ENCODE measurements at regions not wholly inside any gene's neighbourhood (a gene's known extent, or its start where the extent isn't known, plus 50 kb on each side); places are given as distances from the start of the nearest gene placed in this dataset.
A peak's percentile ranks its signal among the peaks of the same experiment; 100 is the strongest.

- TF ChIP-seq ZFX (IDR thresholded peaks at IDR 0.05; ENCODE audit: borderline replicate concordance) = no peak
- TF ChIP-seq, protein P1, sequence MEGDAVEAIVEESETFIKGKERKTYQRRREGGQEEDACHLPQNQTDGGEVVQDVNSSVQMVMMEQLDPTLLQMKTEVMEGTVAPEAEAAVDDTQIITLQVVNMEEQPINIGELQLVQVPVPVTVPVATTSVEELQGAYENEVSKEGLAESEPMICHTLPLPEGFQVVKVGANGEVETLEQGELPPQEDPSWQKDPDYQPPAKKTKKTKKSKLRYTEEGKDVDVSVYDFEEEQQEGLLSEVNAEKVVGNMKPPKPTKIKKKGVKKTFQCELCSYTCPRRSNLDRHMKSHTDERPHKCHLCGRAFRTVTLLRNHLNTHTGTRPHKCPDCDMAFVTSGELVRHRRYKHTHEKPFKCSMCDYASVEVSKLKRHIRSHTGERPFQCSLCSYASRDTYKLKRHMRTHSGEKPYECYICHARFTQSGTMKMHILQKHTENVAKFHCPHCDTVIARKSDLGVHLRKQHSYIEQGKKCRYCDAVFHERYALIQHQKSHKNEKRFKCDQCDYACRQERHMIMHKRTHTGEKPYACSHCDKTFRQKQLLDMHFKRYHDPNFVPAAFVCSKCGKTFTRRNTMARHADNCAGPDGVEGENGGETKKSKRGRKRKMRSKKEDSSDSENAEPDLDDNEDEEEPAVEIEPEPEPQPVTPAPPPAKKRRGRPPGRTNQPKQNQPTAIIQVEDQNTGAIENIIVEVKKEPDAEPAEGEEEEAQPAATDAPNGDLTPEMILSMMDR (IDR thresholded peaks at IDR 0.05) = no peak
Measured at GRCh38 chr10:126734015-126734414, 63.5 kb upstream of the C10orf90 start.

DNA sequence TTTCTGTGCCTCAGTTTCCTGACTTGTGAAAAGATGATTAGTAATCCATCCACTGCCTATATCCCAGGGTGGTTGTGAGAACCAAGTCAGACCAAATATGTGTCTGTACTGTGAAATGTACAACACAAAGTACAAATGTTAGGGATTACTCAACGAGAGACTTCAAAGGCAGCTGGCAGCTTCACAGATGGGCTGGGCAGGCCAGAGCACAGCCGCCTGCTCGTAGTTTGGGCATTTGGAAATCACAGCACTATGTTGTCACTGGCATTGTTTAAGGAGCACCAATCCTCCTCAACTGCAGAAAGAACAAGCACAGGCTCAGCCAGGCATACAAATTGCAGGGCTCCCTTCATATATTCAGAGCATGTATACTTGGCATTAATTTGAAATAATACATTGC is 64.5 kb upstream of the C10orf90 start:
- TF ChIP-seq ZFX (IDR thresholded peaks at IDR 0.05; ENCODE audit: borderline replicate concordance) = no peak
- TF ChIP-seq, protein P1 (IDR thresholded peaks at IDR 0.05) = no peak
- no peak overlapping the region for H3K27ac ChIP-seq

More at GRCh38 chr10:126734015-126734414, 63.5 kb upstream of the C10orf90 start:
- no peak overlapping the region for H3K27ac ChIP-seq

DNA sequence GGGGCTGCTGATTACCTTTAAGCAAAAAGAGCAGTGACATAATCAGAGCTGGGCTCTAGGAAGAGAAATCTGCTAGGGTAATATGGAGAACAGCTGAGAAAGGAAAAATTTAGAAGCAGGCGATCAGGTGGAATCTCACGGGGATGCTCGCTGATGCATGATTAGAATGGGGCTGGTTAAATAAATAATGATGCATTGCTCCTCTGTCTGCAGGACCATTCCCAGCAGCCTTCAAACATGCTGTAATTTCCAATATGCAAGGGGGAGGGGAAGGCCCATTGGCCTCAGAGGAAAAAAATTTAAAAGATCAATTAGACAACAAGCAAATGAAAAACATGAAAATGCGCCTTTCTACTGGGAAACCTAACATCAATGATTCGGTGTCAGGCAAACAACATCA is 65.6 kb upstream of the C10orf90 start:
- no peak for TF ChIP-seq ZFX (IDR thresholded peaks at IDR 0.05; ENCODE audit: borderline replicate concordance)
- TF ChIP-seq, protein P1 (IDR thresholded peaks at IDR 0.05) = no peak

GRCh38 chr10:126736727-126737126 is 66.2 kb upstream of the C10orf90 start:
- H3K27ac ChIP-seq = no peak overlapping the region
- TF ChIP-seq ZFX (IDR thresholded peaks at IDR 0.05; ENCODE audit: borderline replicate concordance) = no peak
- TF ChIP-seq, protein P1 (IDR thresholded peaks at IDR 0.05) = no peak

More for the DNA sequence above, 65.6 kb upstream of the C10orf90 start:
- no peak overlapping the region for H3K27ac ChIP-seq

- H3K27ac ChIP-seq = no peak overlapping the region
- TF ChIP-seq, protein P1 (IDR thresholded peaks at IDR 0.05) = no peak
- TF ChIP-seq ZFX (IDR thresholded peaks at IDR 0.05; ENCODE audit: borderline replicate concordance) = no peak
Measured at GRCh38 chr10:126738001-126738400, 67.5 kb upstream of the C10orf90 start.

DNA sequence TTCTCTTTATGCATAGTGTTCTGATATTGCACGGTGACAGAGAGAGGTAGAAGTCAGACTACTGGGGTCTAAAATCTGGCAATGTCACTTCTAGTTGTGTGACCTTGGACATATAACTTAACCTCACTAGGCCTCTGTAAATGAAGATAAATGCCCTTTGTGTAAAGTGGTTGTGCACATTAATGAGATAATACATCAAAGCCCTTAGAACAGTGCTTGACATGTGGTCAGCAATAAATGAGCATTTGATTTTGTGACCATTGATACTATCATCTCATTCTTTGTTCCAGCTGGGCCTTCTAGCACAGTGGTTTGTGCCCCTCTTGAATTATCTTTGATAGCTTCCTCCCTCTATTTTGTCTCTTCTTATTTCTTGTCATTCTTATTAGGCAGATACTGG is 74.1 kb upstream of the C10orf90 start:
- no peak overlapping the region for H3K27ac ChIP-seq

DNA sequence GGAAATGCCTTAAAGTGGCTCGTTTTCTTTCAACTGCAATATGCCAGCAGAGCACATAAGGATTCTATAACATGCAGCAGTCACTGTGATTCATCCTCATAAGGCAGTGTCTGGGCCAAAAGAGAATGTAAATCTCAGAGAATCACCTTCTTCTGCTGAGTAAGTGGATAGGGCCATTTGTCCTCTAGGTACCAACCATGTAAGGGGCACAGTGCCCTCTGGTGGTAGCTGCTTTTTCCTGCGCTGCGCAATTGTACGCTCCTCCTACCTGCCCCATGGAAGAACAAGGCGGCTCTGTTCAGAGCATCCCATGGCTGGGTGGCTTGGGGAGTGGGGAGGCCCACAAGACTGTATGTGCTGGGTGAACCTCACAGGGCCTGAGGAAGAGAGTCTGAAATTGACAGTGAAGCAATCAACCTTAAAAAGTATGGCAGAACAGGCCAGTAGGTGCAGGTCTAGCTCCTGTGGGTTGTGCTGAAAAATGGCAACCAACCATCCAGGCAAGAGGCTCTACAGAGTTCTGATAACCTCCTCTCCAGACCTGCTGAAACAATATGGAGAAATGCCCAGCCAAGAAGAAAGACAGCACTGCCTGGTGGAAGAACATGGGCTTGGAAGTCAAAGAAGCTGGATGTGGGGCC is 78.6 kb upstream of the C10orf90 start:
- TF ChIP-seq, protein P1 (IDR thresholded peaks at IDR 0.05) = peak; percentile 87
- no peak for TF ChIP-seq ZFX (IDR thresholded peaks at IDR 0.05; ENCODE audit: borderline replicate concordance)
- no peak overlapping the region for H3K27ac ChIP-seq

More for the DNA sequence above, 74.1 kb upstream of the C10orf90 start:
- TF ChIP-seq, protein P1 (IDR thresholded peaks at IDR 0.05) = no peak
- no peak for TF ChIP-seq ZFX (IDR thresholded peaks at IDR 0.05; ENCODE audit: borderline replicate concordance)
